IMR-90 (cell line): ENCODE measurements at regions not wholly inside any gene's neighbourhood (a gene's known extent, or its start where the extent isn't known, plus 50 kb on each side); places are given as distances from the start of the nearest gene placed in this dataset.

Experiments
- BHLHE40 ChIP-seq: fragments of 150-350 bp; IDR thresholded peaks from 2 replicates; pipeline ENCODE4 v1.6.1; 2016; ENCODE audit warnings: mild to moderate bottlenecking, low read depth, low read length
- CEBPB ChIP-seq: IDR thresholded peaks from 2 replicates; pipeline ENCODE4 v1.6.1; 2012; ENCODE audit warnings: low read depth, low read length, improper control_type of control experiment
- CTCF ChIP-seq: conservative IDR thresholded peaks from 2 replicates; pipeline ENCODE4 v1.5.1; 2012; ENCODE audit warnings: mild to moderate bottlenecking, low read depth, low read length, improper control_type of control experiment
- FOS ChIP-seq: fragments of 150-350 bp; IDR thresholded peaks from 2 replicates; pipeline ENCODE4 v1.6.1; 2016; ENCODE audit warnings: low read depth, low read length
- POLR2A ChIP-seq: IDR thresholded peaks from 2 replicates; pipeline ENCODE4 v1.6.1; 2012; ENCODE audit warnings: mild to moderate bottlenecking, low read depth, low read length
- TF ChIP-seq, protein P1 (sequence below): fragments of 150-350 bp; IDR thresholded peaks from 2 replicates; pipeline ENCODE4 v1.6.1; 2016; ENCODE audit warnings: low read depth, mild to moderate bottlenecking, low read length, moderate library complexity, borderline replicate concordance

GRCh38 chr10:47161465-47161864 is 138.5 kb upstream of the GDF10 start:
- TF ChIP-seq, protein P1, sequence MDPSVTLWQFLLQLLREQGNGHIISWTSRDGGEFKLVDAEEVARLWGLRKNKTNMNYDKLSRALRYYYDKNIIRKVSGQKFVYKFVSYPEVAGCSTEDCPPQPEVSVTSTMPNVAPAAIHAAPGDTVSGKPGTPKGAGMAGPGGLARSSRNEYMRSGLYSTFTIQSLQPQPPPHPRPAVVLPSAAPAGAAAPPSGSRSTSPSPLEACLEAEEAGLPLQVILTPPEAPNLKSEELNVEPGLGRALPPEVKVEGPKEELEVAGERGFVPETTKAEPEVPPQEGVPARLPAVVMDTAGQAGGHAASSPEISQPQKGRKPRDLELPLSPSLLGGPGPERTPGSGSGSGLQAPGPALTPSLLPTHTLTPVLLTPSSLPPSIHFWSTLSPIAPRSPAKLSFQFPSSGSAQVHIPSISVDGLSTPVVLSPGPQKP = no peak
- TF ChIP-seq POLR2A (no peak), CTCF (no peak), FOS (no peak), CEBPB (no peak), BHLHE40 (no peak)
